HL-60 (cell line): ENCODE measurements at regions not wholly inside any gene's neighbourhood (a gene's known extent, or its start where the extent isn't known, plus 50 kb on each side); places are given as distances from the start of the nearest gene placed in this dataset.

Source experiments
- DNase-seq, 2 experiments: peaks; one replicate each; pipeline ENCODE4 v3.0.0-alpha.2; 2010 to 2020; ENCODE audit warnings: low read depth in 1 of 2, low spot score in 1 of 2
- H3K27ac ChIP-seq: fragments of 250-450 bp; sonication (Bioruptor Pico); replicated peaks from 2 replicates; pipeline ENCODE4 v1.5.1; 2020; ENCODE audit warnings: mild to moderate bottlenecking, moderate library complexity
- H3K27me3 ChIP-seq: fragments of 250-450 bp; sonication (Bioruptor Pico); 2 replicates; pipeline ENCODE4 v1.5.1; 2021; ENCODE audit warnings: mild to moderate bottlenecking, moderate library complexity; ENCODE audit not compliant: insufficient read depth, poor library complexity, severe bottlenecking
- H3K4me3 ChIP-seq: replicated peaks from 2 replicates; pipeline ENCODE4 v1.5.1; 2011; ENCODE audit warnings: mild to moderate bottlenecking, control low read depth, low read length; ENCODE audit not compliant: insufficient read depth
- CTCF ChIP-seq: IDR thresholded peaks from one replicate; pipeline ENCODE4 v1.5.1; 2011; ENCODE audit warnings: low read length, control low read depth, inconsistent platforms; ENCODE audit not compliant: insufficient read depth
- GABPA ChIP-seq: IDR thresholded peaks from 2 replicates; pipeline ENCODE4 v1.6.1; 2012; ENCODE audit warnings: low read depth
- POLR2AphosphoS5 ChIP-seq: IDR thresholded peaks from 2 replicates; pipeline ENCODE4 v1.6.1; 2012; ENCODE audit warnings: low read depth
- REST ChIP-seq: IDR thresholded peaks from 2 replicates; pipeline ENCODE4 v1.6.1; 2012; ENCODE audit warnings: low read depth; ENCODE audit not compliant: insufficient replicate concordance
- SPI1 ChIP-seq: IDR thresholded peaks from 2 replicates; pipeline ENCODE4 v1.6.1; 2012; ENCODE audit warnings: low read depth, mild to moderate bottlenecking, borderline replicate concordance

GRCh38 chr2:2590841-2591541 is 259.9 kb upstream of the MYT1L start:
- no peak for DNase-seq
- no peak overlapping the region for H3K27ac ChIP-seq
- TF ChIP-seq CTCF (no peak), SPI1 (no peak), GABPA (no peak)
- no peak overlapping the region for H3K4me3 ChIP-seq
- no peaks in the 10 kb centered on the region for H3K27me3 ChIP-seq

GRCh38 chr2:2590141-2590540 is 259.1 kb upstream of the MYT1L start:
- TF ChIP-seq SPI1 = no peak
- no peak for TF ChIP-seq CTCF
- Histone ChIP-seq H3K4me3 (no peak overlapping the region), H3K27ac (no peak overlapping the region), H3K27me3 (no peaks in the 10 kb centered on the region)
- no peak for DNase-seq

DNA sequence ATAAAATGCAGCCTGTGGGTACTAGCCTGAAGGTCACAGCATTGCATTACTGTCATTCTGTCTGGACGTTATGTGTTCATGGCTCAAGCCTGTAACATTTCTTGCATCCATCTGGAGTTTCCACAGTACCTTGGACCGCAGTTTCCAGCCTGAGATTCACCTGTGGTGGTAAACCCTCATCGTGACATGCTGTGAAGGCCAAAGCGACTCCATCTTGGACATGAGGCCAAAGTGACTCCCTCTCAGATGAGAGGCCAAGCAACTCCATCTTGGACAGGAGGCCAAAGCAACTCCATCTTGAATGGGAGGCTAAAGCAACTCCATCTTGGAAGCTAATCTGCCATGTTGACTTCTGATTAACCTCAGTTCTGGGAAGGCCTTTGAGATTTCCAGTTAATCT is 257.7 kb upstream of the MYT1L start:
- TF ChIP-seq POLR2AphosphoS5 (no peak), CTCF (no peak), REST (no peak), SPI1 (no peak), GABPA (no peak)
- no peaks in the 10 kb centered on the region for H3K27me3 ChIP-seq
- no peak for DNase-seq
- no peak overlapping the region for H3K4me3 ChIP-seq
- H3K27ac ChIP-seq = no peak overlapping the region

- TF ChIP-seq SPI1 (no peak), GABPA (no peak), POLR2AphosphoS5 (no peak), CTCF (no peak)
- no peaks in the 10 kb centered on the region for H3K27me3 ChIP-seq
- H3K4me3 ChIP-seq = no peak overlapping the region
- no peak for DNase-seq
- no peak overlapping the region for H3K27ac ChIP-seq
These were observed 256.3 kb upstream of the MYT1L start for GRCh38 chr2:2587354-2587753.
